Mesendoderm (in vitro differentiated cells): ENCODE measurements at regions not wholly inside any gene's neighbourhood (a gene's known extent, or its start where the extent isn't known, plus 50 kb on each side); places are given as distances from the start of the nearest gene placed in this dataset.

ENCODE experiments used
- DNase-seq: peaks from one replicate; pipeline ENCODE4 v3.0.0; 2013
- H2AK5ac ChIP-seq: 2 replicates; pipeline ENCODE4 v1.6.1; 2013; ENCODE audit warnings: low read length, inconsistent platforms
- H2BK120ac ChIP-seq: 2 replicates; pipeline ENCODE4 v1.6.1; 2013; ENCODE audit warnings: low read depth, mild to moderate bottlenecking, low read length, moderate library complexity, mixed read lengths
- H2BK15ac ChIP-seq: replicated peaks from 2 replicates; pipeline ENCODE4 v1.6.1; 2013; ENCODE audit warnings: low read depth, mild to moderate bottlenecking, moderate library complexity
- H2BK5ac ChIP-seq: 2 replicates; pipeline ENCODE4 v1.6.1; 2013; ENCODE audit warnings: low read length, inconsistent platforms
- H3K18ac ChIP-seq: 2 replicates; pipeline ENCODE4 v1.6.1; 2013; ENCODE audit warnings: mild to moderate bottlenecking, low read length, mixed read lengths
- H3K23ac ChIP-seq: one replicate; pipeline ENCODE4 v1.6.1; 2013; ENCODE audit warnings: low read length
- H3K27ac ChIP-seq: 2 replicates; pipeline ENCODE4 v1.5.1; 2013; ENCODE audit warnings: low read depth, mild to moderate bottlenecking, inconsistent platforms, low read length, moderate library complexity
- H3K27me3 ChIP-seq: 2 replicates; pipeline ENCODE4 v1.6.1; 2013; ENCODE audit warnings: low read length, control low read depth, mild to moderate bottlenecking, inconsistent platforms; ENCODE audit not compliant: insufficient read depth, poor library complexity
- H3K36me3 ChIP-seq: 2 replicates; pipeline ENCODE4 v1.6.1; 2013; ENCODE audit warnings: low read length, inconsistent platforms; ENCODE audit not compliant: control insufficient read depth, insufficient read depth
- H3K4ac ChIP-seq: one replicate; pipeline ENCODE4 v1.6.1; 2013; ENCODE audit warnings: low read depth, mild to moderate bottlenecking, low read length, moderate library complexity
- H3K4me1 ChIP-seq: 2 replicates; pipeline ENCODE4 v1.6.1; 2013; ENCODE audit warnings: low read depth, low read length, inconsistent platforms; ENCODE audit not compliant: control insufficient read depth
- H3K4me2 ChIP-seq: 2 replicates; pipeline ENCODE4 v1.6.1; 2013; ENCODE audit warnings: low read length
- H3K4me3 ChIP-seq: 2 replicates; pipeline ENCODE4 v1.5.1; 2013; ENCODE audit warnings: mild to moderate bottlenecking, low read length
- H3K56ac ChIP-seq: one replicate; pipeline ENCODE4 v1.6.1; 2013; ENCODE audit warnings: low read length
- H3K79me1 ChIP-seq: 2 replicates; pipeline ENCODE4 v1.6.1; 2013; ENCODE audit warnings: low read length, inconsistent platforms
- H3K79me2 ChIP-seq: 2 replicates; pipeline ENCODE4 v1.6.1; 2013; ENCODE audit warnings: mild to moderate bottlenecking, low read length; ENCODE audit not compliant: control insufficient read depth, insufficient read depth
- H3K9ac ChIP-seq: 2 replicates; pipeline ENCODE4 v1.6.1; 2013; ENCODE audit warnings: low read length, inconsistent platforms
- H4K5ac ChIP-seq: one replicate; pipeline ENCODE4 v1.6.1; 2013; ENCODE audit warnings: low read length
- H4K8ac ChIP-seq: one replicate; pipeline ENCODE4 v1.6.1; 2013; ENCODE audit warnings: low read depth, mild to moderate bottlenecking, control low read depth, low read length, moderate library complexity
- WGBS: extraction: QIAGEN DNeasy Blood & Tissue Kit; methylation state at CpG from one replicate; pipeline ENCODE4 v1.1.7; 2013; ENCODE audit warnings: low lambda C conversion rate, missing lambda C conversion rate; ENCODE audit not compliant: insufficient coverage; ENCODE audit errors: extremely low coverage; 5-methylcytosine and 5-hydroxymethylcytosine counted together

- no peak overlapping the region for H3K4me2 ChIP-seq
- no CpG with 5 or more reads among the region's 6 CpGs for WGBS
- no peaks in the 10 kb centered on the region for H3K36me3 ChIP-seq
- no peak overlapping the region for H3K4ac ChIP-seq
- no peak overlapping the region for H2BK15ac ChIP-seq
- no peak overlapping the region for H2BK5ac ChIP-seq
- no peak overlapping the region for H3K23ac ChIP-seq
- H4K8ac ChIP-seq, result no peak overlapping the region
- no peak overlapping the region for H4K5ac ChIP-seq
- H3K18ac ChIP-seq, result no peak overlapping the region
- no peak overlapping the region for H2BK120ac ChIP-seq
- no peaks in the 10 kb centered on the region for H3K4me1 ChIP-seq
- H3K79me2 ChIP-seq, result no peaks in the 10 kb centered on the region
- no peak overlapping the region for H3K56ac ChIP-seq
- DNase-seq, result peak; percentile 40
- H3K4me3 ChIP-seq, result no peak overlapping the region
- no peak overlapping the region for H2AK5ac ChIP-seq
- no peaks in the 10 kb centered on the region for H3K27me3 ChIP-seq
- no peaks in the 10 kb centered on the region for H3K79me1 ChIP-seq
- H3K9ac ChIP-seq, result no peak overlapping the region
- no peak overlapping the region for H3K27ac ChIP-seq
These were observed 97.5 kb downstream of the SKIDA1 start for GRCh38 chr10:21427804-21428481.

GRCh38 chr10:21424459-21424861, 101.0 kb downstream of the SKIDA1 start:
- no peak overlapping the region for H3K18ac ChIP-seq
- no peaks in the 10 kb centered on the region for H3K79me1 ChIP-seq
- no peak overlapping the region for H4K5ac ChIP-seq
- no peaks in the 10 kb centered on the region for H3K4me1 ChIP-seq
- H3K79me2 ChIP-seq, result no peaks in the 10 kb centered on the region
- H3K4me3 ChIP-seq, result no peak overlapping the region
- no peak overlapping the region for H4K8ac ChIP-seq
- no peak overlapping the region for H3K27ac ChIP-seq
- H3K27me3 ChIP-seq, result no peaks in the 10 kb centered on the region
- no peak for DNase-seq
- H3K56ac ChIP-seq, result no peak overlapping the region
- WGBS, result no CpG with 5 or more reads among the region's 3 CpGs
- no peak overlapping the region for H2AK5ac ChIP-seq
- no peak overlapping the region for H3K23ac ChIP-seq
- no peak overlapping the region for H3K9ac ChIP-seq
- H3K4me2 ChIP-seq, result no peak overlapping the region
- H2BK15ac ChIP-seq, result no peak overlapping the region
- no peak overlapping the region for H3K4ac ChIP-seq
- no peaks in the 10 kb centered on the region for H3K36me3 ChIP-seq
- no peak overlapping the region for H2BK120ac ChIP-seq
- no peak overlapping the region for H2BK5ac ChIP-seq

GRCh38 chr10:21423850-21424249, 101.6 kb downstream of the SKIDA1 start:
- Histone ChIP-seq H3K23ac (no peak overlapping the region), H3K79me2 (no peaks in the 10 kb centered on the region), H3K79me1 (no peaks in the 10 kb centered on the region), H3K4me1 (no peaks in the 10 kb centered on the region), H3K4me3 (no peak overlapping the region), H3K36me3 (no peaks in the 10 kb centered on the region), H3K27me3 (no peaks in the 10 kb centered on the region), H2BK5ac (no peak overlapping the region), H2BK120ac (no peak overlapping the region), H2BK15ac (no peak overlapping the region), H3K27ac (no peak overlapping the region), H3K4ac (no peak overlapping the region), H3K18ac (no peak overlapping the region), H2AK5ac (no peak overlapping the region), H4K5ac (no peak overlapping the region), H3K9ac (no peak overlapping the region), H4K8ac (no peak overlapping the region), H3K4me2 (no peak overlapping the region), H3K56ac (no peak overlapping the region)
- no peak for DNase-seq
- WGBS, result no CpG with 5 or more reads among the region's 5 CpGs

- Histone ChIP-seq H3K27ac (no peak overlapping the region), H4K5ac (no peak overlapping the region), H4K8ac (no peak overlapping the region), H2BK15ac (no peak overlapping the region), H2BK120ac (no peak overlapping the region), H2AK5ac (no peak overlapping the region), H3K79me1 (no peaks in the 10 kb centered on the region), H3K79me2 (no peaks in the 10 kb centered on the region), H3K36me3 (no peaks in the 10 kb centered on the region), H3K4me3 (no peak overlapping the region), H3K9ac (no peak overlapping the region), H3K4ac (no peak overlapping the region), H3K23ac (no peak overlapping the region), H3K27me3 (no peaks in the 10 kb centered on the region), H3K56ac (no peak overlapping the region), H3K4me1 (no peaks in the 10 kb centered on the region), H2BK5ac (no peak overlapping the region), H3K18ac (no peak overlapping the region), H3K4me2 (no peak overlapping the region)
- no peak for DNase-seq
- WGBS, result no CpG with 5 or more reads among the region's 2 CpGs
These were observed 102.1 kb downstream of the SKIDA1 start for GRCh38 chr10:21423338-21423737.

- Histone ChIP-seq H3K27me3 (no peaks in the 10 kb centered on the region), H3K36me3 (no peaks in the 10 kb centered on the region), H3K79me2 (no peaks in the 10 kb centered on the region), H2BK5ac (no peak overlapping the region), H3K56ac (no peak overlapping the region), H3K9ac (no peak overlapping the region), H3K4me1 (no peaks in the 10 kb centered on the region), H2BK15ac (no peak overlapping the region), H2AK5ac (no peak overlapping the region), H3K27ac (no peak overlapping the region), H3K4me2 (no peak overlapping the region), H4K5ac (no peak overlapping the region), H3K4me3 (no peak overlapping the region), H2BK120ac (no peak overlapping the region), H4K8ac (no peak overlapping the region), H3K18ac (peak overlapping the region; percentile 30), H3K23ac (no peak overlapping the region), H3K79me1 (no peaks in the 10 kb centered on the region), H3K4ac (no peak overlapping the region)
- WGBS, result no CpG with 5 or more reads among the region's 4 CpGs
- no peak for DNase-seq
These were observed 103.7 kb downstream of the SKIDA1 start for GRCh38 chr10:21421794-21422193.

- Histone ChIP-seq H2BK5ac (no peak overlapping the region), H4K5ac (no peak overlapping the region), H3K27ac (no peak overlapping the region), H3K9ac (no peak overlapping the region), H3K56ac (no peak overlapping the region), H3K36me3 (no peaks in the 10 kb centered on the region), H3K4me3 (no peak overlapping the region), H3K18ac (no peak overlapping the region), H2BK120ac (no peak overlapping the region), H3K79me1 (no peaks in the 10 kb centered on the region), H3K79me2 (no peaks in the 10 kb centered on the region), H2BK15ac (peak overlapping the region; percentile 61), H3K4ac (no peak overlapping the region), H3K23ac (no peak overlapping the region), H3K4me1 (no peaks in the 10 kb centered on the region), H3K4me2 (no peak overlapping the region), H2AK5ac (no peak overlapping the region), H3K27me3 (no peaks in the 10 kb centered on the region), H4K8ac (no peak overlapping the region)
- no peak for DNase-seq
- no CpG with 5 or more reads among the region's 2 CpGs for WGBS
These were observed 104.5 kb downstream of the SKIDA1 start for GRCh38 chr10:21421016-21421415.
